ENCODE measurements at regions not wholly inside any gene's neighbourhood (a gene's known extent, or its start where the extent isn't known, plus 50 kb on each side); places are given as distances from the start of the nearest gene placed in this dataset.

DNA sequence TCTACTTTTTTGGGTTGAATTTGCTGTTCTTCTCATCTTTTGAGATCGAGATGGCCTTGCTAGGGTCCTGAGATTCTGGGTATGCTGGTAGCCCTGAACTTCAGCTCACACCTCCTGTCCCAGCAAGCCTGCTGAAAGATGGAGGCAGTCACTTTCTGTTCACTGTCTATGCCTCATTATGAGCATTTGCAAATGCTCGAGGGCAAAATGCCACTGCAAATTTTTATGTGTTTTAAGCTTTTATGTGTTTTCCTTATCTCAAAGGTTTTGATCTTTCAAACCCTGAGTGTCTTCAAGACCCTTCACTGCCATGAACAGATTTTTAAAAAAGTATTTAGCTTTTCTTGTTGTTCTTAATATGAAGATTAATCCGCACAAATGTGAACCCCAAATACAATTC lies 766.7 kb upstream of the HS6ST1 start:
- no peaks in the 10 kb centered on the region for H3K9me3 ChIP-seq
- DNase-seq (ENCODE audit: low spot score in 2 of 2) = no peak
- H3K27me3 ChIP-seq = no peaks in the 10 kb centered on the region
- H3K36me3 ChIP-seq = no peaks in the 10 kb centered on the region
- H3K27ac ChIP-seq = no peak overlapping the region
- intact Hi-C loops (cut with DNase I) = no loop called here
- H3K4me3 ChIP-seq = no peak overlapping the region
- no peaks in the 10 kb centered on the region for H3K4me1 ChIP-seq
- TF ChIP-seq, protein P1, sequence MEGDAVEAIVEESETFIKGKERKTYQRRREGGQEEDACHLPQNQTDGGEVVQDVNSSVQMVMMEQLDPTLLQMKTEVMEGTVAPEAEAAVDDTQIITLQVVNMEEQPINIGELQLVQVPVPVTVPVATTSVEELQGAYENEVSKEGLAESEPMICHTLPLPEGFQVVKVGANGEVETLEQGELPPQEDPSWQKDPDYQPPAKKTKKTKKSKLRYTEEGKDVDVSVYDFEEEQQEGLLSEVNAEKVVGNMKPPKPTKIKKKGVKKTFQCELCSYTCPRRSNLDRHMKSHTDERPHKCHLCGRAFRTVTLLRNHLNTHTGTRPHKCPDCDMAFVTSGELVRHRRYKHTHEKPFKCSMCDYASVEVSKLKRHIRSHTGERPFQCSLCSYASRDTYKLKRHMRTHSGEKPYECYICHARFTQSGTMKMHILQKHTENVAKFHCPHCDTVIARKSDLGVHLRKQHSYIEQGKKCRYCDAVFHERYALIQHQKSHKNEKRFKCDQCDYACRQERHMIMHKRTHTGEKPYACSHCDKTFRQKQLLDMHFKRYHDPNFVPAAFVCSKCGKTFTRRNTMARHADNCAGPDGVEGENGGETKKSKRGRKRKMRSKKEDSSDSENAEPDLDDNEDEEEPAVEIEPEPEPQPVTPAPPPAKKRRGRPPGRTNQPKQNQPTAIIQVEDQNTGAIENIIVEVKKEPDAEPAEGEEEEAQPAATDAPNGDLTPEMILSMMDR (IDR thresholded peaks at IDR 0.05) = no peak

DNA sequence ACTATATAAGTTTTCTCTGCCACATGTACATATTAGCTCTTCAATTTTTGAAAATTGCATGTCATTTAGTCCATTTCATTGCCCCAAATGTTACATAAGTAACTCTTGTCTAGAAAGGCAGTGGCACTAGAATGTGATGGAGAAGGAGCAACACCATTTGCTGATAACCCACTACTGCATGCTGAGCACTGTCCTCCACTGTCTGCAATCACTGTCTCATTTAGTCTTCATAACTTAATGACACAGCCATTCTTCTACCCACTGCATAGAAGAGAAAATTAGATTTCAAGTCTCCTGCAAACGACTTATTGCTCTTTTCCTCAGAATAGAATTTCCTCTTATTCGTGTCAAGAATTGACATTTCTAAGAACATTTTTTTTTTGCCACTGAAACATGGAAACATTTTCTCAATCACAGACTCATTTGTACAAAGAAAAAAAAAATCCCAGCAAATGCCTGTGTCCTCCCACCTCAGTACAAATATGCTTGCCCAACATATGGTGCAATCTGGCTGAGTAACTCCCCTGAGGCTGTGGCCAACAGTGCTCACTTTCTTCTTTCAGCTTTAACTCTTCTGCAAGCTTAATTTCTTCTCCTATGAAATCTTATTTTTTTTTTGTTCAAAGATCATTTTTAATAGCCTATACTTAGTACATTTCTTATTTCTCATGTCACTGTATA lies 768.6 kb upstream of the HS6ST1 start:
- Histone ChIP-seq H3K4me1 (no peaks in the 10 kb centered on the region), H3K27me3 (no peaks in the 10 kb centered on the region), H3K36me3 (no peaks in the 10 kb centered on the region), H3K4me3 (no peak overlapping the region), H3K27ac (no peak overlapping the region), H3K9me3 (no peaks in the 10 kb centered on the region)
- intact Hi-C loops (cut with DNase I) = no loop called here
- TF ChIP-seq, protein P1 (IDR thresholded peaks at IDR 0.05) = no peak
- peak in 1 of 2 donors; percentile 67 for DNase-seq (ENCODE audit: low spot score in 2 of 2)

DNA sequence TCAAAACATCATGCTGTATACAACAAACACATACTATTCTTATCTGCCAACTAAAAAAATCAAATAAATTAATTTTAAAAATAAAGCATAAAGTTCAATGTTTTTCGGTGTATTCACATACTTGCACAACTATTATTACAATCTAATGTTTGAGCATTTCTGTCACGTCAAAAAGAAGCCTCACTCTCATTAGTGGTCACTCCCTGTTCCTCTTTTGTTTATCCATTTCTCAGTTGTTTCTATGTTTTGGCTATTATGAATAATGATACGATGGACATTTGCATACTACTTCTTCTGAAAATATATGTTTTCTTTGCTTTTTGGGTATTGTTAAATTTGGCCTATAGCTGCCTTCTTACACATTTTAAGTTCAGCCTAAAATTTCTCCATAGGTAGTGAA lies 773.0 kb upstream of the HS6ST1 start:
- no peak overlapping the region for H3K27ac ChIP-seq
- no peak for DNase-seq (ENCODE audit: low spot score in 2 of 2)
- H3K36me3 ChIP-seq = no peaks in the 10 kb centered on the region
- intact Hi-C loops (cut with DNase I) = no loop called here
- H3K4me1 ChIP-seq = no peaks in the 10 kb centered on the region
- H3K27me3 ChIP-seq = no peaks in the 10 kb centered on the region
- no peaks in the 10 kb centered on the region for H3K9me3 ChIP-seq
- no peak overlapping the region for H3K4me3 ChIP-seq
- TF ChIP-seq, protein P1 (IDR thresholded peaks at IDR 0.05) = no peak

DNA sequence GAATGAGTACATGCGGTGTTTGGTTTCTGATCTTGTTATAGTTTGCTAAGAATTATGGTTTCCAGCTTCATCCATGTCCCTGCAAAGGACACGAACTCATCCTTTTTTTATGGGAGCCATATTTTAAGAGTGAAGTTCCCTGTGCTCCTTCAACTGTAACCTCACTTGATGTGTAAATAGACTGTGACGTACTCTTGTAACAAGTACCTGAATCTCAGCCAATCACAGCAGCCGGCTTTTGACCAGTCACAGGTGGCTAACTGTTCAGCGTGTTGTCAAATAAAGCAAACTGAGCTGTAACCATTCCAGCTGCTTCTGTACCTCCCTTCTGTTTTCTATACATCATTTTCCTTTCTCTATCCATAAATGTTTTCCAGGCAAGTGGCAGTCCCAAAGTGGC lies 774.3 kb upstream of the HS6ST1 start:
- no peaks in the 10 kb centered on the region for H3K4me1 ChIP-seq
- no peak overlapping the region for H3K27ac ChIP-seq
- no peaks in the 10 kb centered on the region for H3K36me3 ChIP-seq
- no peaks in the 10 kb centered on the region for H3K9me3 ChIP-seq
- DNase-seq (ENCODE audit: low spot score in 2 of 2) = no peak
- intact Hi-C loops (cut with DNase I) = no loop called here
- H3K4me3 ChIP-seq = no peak overlapping the region
- TF ChIP-seq, protein P1 (IDR thresholded peaks at IDR 0.05) = no peak
- no peaks in the 10 kb centered on the region for H3K27me3 ChIP-seq

DNA sequence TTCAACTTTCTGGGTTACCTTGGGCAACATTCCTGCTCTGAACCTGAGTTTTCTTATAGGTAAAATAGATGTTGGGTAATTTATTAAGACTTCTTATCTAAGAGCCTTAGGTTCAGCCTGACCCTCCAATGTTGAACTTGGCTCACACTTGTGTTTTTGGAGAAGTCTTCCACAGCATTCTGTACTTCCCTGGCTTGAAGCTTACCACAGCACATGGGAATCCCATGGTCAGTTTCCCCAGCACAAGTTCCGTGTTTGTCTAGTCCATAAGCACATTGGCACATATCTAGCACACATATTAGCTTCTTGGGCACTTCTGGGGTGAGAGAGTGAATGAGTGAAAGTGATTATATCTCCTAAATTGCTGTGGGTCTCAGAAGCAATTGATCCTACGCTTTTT lies 782.5 kb upstream of the HS6ST1 start:
- Histone ChIP-seq H3K4me1 (no peaks in the 10 kb centered on the region), H3K9me3 (no peaks in the 10 kb centered on the region), H3K27ac (no peak overlapping the region), H3K4me3 (no peak overlapping the region), H3K27me3 (no peaks in the 10 kb centered on the region), H3K36me3 (no peaks in the 10 kb centered on the region)
- intact Hi-C loops (cut with DNase I) = no loop called here
- TF ChIP-seq, protein P1 (IDR thresholded peaks at IDR 0.05) = no peak
- no peak for DNase-seq (ENCODE audit: low spot score in 2 of 2)
